GM19025 (cell line): ENCODE measurements at regions not wholly inside any gene's neighbourhood (a gene's known extent, or its start where the extent isn't known, plus 50 kb on each side); places are given as distances from the start of the nearest gene placed in this dataset.
"Not testable (repeated sequence)": the region's sequence is repeated elsewhere in the genome, so short reads cannot be mapped to it uniquely, and the experiment has no call there.

ENCODE experiments used
- ATAC-seq: cut with Tn5 transposase; IDR thresholded peaks from one replicate; pipeline ENCODE4 v1.9.1; 2021; ENCODE audit warnings: mild to moderate bottlenecking, low read depth, moderate library complexity; ENCODE audit not compliant: unreplicated experiment

DNA sequence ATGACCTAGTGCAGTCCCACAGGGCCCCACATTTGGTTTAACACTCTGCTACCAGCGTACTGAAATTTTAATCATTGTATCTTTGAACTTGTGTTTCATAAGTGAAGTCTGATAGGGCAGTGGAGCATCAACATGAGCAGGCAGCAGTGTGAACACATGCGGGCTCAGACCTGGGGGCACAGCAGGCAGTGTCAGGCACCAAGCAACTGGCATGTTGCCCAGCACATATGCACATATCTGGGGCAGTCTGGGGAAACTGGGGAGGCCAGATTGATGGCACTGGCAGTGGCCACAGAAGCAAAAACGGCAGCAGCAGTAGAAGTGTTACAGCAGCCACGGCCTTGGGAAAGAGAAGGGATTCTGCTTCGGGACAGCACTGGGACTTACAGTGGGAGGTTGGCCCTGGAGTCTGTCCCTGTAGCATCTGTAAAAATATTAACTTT, 353.9 kb upstream of the KCNMB2 start:
- ATAC-seq, result no peak

DNA sequence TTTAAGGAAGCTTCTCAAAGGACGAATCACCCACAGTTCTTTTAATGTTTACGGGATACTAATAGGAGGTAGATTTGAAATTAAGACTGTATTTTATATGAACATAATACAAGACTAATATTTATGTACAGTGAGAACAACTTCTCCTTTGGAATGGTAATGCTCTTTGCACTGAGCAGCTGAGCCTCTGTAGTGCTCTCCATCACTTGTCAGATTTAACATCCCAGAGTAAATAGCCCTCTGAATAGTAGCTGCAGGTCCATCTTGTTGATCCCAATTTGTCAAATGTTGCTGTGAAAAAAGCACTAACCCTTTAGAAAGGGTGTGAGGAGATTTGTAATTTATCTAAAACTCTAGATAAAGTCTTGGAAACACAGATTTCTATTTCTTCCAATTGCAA, 351.4 kb upstream of the KCNMB2 start:
- no peak for ATAC-seq

DNA sequence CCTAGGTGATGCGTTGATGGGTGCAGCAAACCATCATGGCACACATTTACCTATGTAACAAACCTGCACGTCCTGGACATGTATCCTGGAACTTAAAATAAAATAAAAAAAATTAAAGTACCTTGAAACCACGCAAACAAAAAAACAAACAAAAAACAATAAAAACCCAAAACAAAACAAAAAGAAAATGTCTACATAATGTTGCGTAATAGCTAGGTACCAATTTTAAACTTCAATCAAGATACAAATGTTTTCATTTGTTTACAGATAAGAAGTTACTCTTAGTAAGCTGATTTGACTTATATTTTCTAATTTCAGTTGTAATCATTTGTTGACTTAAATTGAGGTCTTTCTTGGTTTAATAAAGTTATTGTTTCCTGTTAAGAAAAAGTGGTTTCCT, 349.6 kb upstream of the KCNMB2 start:
- no peak for ATAC-seq

DNA sequence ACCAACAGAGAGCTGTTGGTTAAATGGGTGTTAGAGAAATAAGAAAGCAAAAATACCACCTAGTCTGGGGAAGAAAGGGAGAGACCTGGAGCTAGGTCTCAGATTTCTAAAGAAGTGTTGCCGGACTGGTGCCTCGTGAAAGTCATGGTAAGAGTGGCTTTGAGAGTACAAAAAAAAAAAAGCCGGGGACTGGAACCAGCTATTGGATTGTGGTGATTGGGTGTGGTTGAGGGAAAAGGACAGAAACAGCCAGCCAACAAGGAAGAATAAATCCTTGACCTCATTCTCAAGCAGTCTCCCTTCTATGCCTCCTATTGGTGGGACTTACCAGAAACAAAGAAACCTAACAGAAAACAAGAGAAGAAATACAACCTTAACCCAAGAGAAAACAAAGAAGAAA, 346.4 kb upstream of the KCNMB2 start:
- ATAC-seq, result no peak

DNA sequence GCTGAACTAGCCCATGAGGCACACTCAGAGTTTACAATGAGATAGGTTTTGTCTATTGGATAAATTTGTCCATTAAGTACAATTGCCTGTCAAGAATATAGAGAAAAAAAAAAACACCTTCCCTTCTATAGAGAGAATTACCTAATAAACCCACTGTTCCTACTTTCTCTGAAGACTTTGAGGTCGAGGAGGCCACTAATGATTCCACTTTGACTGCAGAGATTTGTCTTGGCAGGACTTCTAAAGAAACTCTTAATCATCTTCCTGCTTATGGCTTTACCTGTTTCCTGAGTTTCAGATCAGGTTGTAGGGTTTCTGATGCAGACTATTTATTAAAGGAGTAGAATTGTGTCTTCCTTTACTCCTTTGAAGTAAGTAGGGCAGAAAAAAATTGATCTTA, 342.4 kb upstream of the KCNMB2 start:
- ATAC-seq, result no peak

DNA sequence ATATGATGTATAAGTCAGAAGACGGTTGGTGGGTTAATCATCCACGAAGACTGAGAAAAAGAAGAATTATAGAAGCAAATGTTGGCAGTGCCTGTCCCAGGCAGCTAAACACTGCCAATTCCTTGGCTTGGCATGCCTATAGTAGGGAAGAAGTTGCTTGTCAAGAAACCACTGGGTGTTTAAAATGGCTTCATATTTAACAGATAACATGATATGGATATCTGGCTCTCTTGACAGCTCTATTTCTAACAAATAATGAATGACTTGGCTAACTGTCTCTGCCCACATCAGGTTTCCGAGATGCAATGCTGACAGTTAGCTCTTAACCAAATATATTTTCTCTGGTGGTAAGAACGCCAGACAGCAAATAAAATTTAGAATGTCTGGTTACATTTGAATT, 341.7 kb upstream of the KCNMB2 start:
- ATAC-seq, result no peak

DNA sequence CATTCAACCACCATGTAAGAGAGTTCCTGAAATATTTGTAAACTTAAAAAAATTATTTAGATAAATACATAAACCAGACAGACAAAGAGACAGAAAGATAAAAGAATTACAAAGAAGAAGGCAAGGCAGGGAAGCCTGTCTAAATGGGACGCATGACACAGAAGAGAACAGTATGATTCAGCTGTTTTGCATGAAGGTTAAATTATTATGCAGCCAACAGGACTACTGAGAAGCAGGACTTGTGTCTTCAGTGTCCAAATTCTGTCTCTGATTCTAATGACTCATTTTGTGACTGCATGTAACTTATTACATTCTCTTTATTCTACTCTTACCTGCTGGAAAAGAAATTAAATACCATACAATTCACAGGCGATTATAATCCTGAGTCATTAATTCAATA, 340.4 kb upstream of the KCNMB2 start:
- ATAC-seq, result peak; percentile 73

DNA sequence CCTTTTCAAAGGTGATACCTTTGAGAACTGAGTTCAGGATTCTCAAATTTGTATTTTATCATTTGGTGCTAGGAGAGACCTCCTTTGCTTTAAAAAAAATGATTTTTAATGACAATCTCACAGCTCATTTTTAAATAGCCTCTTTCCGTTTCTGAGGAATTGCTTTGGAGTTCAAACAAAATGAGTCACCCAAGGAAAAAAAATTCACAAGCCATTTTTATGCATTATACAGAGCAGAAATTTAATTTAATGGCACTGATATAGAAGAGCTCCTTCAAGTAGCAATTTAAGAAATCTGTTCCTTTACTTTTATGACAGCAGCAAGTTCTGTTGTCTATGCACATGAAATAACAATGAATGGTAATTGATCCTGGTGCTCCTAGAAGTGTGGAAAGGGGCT, 337.9 kb upstream of the KCNMB2 start:
- ATAC-seq, result no peak

DNA sequence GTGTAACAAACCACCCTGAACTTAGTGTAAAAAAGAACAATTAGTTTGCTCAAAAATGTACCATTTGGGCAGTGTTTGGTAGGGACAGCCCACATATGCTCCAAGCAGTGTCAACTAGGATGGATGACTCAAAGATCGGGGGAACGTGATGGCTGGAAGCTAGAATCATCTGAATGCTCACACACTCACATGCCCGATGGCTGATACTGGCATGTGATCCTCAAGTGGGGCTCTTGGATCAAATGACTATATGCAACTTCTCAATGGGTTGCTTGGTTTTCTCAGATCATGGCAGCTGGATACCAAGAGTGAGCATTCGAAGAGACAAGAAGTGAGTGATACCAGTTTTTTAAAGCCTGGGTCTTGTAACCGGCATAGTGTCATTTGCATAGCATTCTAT, 335.9 kb upstream of the KCNMB2 start:
- ATAC-seq, result no peak

DNA sequence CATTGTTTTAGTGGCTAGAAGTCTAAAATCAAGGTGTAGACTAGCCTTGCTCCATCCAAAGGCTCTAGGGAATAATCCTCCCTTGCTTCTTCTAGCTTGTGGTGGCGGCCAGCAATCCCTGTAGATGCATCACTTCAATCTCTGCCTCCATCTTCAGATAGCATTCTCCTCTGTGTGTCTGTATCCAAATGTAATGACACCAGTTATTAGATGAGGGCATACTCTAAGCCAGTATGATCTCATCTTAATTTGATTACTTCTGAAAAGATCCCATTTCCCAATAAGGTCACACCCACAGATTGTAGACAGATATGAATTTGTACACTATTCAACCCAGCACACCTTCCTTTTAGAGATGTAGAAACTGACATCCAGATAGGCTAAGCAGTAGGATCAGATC, 334.5 kb upstream of the KCNMB2 start:
- ATAC-seq, result no peak

DNA sequence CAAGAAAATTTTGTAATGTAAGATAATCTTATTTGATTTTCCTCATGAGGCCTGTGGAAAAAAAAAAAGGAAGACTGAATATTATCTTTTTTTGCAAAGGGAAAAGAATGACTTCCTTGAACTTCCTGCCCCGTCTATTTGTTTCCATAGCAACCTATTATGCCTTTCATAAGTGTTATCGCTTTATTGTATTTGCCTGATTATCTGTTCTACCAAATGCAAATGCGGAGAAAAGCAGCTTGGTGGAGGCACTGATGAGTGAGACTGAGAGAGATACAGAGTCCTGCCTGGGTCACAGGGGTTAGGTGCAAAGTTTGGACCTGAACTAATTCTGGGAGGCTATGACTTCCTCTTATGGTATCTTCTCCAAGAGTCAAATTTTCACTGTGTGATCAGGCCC, 334.0 kb upstream of the KCNMB2 start:
- ATAC-seq, result no peak

DNA sequence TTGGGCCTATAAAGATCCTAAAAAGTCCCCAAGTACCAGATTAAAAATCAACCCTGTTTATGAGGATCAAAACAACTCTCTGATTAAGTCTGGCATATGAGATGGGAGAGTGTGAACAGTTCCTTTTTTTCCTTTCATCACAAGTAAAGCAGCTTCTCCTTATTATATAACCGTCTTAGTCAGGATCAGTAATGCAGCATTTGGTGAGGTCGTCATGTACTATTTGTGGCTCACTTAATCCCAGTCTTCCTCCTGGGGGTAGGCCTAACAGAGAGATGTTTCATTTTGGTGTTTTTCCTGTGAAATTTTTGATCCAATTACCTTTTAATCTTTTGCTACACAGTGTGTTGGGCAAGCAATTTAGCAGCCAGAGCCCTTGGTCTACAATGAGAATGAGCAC, 333.1 kb upstream of the KCNMB2 start:
- no peak for ATAC-seq

DNA sequence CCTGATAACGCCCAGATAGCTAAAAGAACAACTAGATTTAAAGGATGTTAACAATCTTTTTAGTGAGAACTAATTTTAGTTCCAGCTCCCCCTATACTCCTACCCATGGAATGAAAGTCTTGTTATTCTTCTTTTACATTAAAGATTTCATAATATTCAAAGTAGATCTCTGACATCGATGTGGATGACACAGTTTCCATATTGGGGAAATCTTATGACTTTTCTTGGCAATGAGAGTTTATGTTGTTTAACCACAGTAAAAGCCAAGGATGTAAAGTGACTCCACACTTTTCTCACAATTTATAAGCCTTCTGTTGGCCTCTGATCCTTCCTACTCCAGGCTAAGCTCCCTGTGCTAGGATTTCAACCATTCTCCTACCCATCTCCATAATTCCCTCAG, 332.6 kb upstream of the KCNMB2 start:
- no peak for ATAC-seq

DNA sequence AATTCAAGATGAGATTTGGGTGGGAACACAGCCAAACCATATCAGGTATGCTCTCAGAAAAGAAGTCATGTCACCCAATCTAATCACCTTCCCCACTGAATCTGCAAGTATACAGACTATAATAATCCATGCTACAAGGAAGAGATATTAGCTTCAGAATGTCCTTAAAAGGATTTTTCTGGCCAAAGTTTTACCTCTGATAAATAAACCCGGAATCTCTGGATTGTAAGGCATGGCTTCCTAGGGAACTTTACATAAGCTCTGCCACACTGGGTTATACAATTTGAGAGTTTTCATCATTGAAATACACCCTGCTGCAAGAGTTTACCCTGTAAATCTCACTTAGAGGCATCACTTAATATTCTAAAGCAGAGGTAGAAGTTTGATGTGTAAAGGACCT, 330.5 kb upstream of the KCNMB2 start:
- no peak for ATAC-seq

DNA sequence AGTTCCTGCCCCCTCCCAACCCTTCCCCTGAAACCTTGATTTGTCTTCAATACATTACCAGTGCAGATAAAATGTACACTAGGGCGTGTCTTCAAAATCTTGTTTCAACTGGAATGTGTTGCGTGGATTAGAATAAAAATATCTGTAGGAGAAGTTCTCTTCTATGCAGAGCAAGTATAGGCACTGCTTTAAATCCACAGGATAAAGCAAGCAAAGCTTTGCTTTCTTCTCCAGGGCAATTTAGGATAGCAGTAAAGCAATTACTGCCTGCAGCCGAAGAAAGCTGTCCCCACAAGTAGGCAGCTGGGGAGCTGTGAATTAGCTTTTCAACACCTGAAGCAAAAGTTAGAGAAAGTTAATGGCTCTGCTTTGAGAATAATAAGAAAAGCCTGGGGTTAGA, 329.7 kb upstream of the KCNMB2 start:
- ATAC-seq, result no peak

DNA sequence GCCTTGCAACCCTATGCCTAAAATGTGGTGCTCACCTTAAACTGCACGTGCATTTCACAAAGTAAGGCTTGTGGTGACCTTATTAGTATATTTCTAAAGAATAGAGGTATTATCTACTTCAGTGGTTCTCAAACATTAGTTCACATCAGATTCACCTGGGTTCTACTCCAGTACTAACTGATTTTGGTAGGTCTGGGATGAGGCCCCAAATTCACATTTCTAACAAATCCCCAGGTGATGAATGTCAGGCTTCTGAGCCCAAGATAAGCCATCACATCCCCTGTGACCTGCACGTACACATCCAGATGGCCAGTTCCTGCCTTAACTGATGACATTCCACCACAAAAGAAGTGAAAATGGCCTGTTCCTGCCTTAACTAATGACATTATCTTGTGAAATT, 329.1 kb upstream of the KCNMB2 start:
- ATAC-seq, result not testable (repeated sequence)

DNA sequence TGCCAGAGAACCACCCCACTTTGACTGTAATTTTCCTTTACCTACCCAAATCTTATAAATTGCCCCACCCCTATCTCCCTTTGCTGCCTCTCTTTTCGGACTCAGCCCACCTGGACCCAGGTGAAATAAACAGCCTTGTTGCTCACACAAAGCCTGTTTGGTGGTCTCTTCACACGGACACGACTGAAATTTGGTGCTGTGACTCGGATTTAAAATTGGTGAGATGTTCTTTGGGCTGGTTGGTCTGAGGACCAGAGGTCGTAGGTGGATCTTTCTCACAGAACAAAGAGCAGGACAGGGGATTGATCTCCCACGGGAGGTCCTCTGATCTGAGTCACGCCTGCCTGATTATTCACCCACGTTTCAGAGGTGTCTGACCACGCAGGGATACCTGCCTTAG, 328.6 kb upstream of the KCNMB2 start:
- not testable (repeated sequence) for ATAC-seq

DNA sequence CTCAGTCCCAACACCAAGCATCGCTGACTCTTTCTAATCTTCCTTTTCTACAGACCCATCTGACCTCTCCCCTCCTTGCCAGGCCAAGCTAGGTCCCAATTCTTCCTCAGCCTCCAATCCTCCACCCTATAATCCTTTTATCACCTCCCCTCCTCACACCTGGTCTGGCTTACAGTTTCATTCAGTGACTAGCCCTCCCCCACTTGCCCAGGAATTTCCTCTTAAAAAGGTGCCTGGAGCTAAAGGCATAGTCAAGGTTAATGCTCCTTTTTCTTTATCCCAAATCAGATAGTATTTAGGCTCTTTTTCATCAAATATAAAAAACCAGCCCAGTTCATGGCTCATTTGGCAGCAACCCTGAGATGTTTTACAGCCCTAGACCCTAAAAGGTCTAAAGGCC, 327.1 kb upstream of the KCNMB2 start:
- not testable (repeated sequence) for ATAC-seq

DNA sequence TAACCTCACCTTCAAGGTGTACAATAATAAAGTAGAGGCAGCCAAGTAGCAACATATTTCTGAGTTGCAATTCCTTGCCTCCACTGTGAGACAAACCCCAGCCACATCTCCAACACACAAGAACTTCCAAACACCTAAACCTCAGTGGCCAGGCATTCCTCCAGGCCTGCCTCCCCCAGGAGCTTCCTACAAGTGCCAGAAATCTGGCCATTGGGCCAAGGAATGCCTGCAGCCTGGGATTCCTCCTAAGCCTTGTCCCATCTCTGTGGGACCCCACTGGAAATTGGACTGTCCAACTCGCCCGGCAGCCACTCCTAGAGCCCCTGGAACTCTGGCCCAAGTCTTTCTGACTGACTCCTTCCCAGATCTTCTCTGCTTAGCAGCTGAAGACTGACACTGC, 326.6 kb upstream of the KCNMB2 start:
- ATAC-seq, result not testable (repeated sequence)

DNA sequence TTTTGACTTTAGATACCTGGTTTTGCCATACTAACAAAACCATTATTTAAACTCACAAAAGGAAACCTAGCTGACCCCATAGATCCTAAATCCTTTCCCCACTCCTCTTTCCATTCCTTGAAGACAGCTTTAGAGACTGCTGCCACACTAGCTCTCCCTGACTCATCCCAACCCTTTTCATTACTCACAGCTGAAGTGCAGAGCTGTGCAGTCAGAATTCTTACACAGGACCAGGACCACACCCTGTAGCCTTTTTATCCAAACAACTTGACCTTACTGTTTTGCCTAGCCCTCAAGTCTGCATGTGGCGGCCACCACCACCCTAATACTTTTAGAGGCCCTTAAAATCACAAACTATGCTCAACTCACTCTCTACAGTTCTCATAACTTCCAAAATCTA, 325.1 kb upstream of the KCNMB2 start:
- ATAC-seq, result not testable (repeated sequence)

DNA sequence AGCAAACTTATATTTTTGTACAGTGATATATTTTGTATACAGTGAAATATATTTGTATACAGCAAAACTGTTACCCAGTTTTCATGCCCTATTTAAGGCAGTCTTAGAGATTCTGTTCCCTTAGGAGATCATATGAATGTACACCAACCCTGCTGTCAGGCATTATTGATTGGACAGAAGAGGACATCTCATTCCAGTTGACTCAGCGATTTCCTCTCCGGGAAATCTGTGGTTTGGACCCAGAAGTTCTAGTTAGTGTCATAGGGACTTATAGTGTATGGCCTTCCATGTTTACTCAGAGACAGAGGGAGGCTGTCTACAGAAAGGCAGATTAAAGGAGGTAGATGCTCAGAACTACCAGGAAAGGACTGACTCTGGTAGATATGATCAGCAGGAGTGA, 318.8 kb upstream of the KCNMB2 start:
- ATAC-seq, result no peak

DNA sequence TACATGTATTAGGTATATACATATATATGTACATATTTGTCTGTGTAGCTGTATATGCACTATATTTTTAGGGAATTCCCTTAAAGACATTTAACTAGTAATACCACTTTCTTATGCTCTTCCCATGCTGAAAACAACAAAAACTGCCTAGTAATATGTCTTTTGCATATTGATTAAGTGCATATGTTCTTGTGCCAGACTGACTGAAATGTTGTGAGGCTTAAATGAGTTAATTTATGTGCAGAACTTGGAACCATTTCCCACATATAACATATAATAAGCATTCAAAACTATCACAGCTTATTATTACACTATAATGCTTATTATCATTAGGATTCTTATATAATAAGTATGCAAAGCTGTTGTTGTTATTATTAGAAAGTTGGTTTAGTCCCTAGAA, 318.0 kb upstream of the KCNMB2 start:
- no peak for ATAC-seq

DNA sequence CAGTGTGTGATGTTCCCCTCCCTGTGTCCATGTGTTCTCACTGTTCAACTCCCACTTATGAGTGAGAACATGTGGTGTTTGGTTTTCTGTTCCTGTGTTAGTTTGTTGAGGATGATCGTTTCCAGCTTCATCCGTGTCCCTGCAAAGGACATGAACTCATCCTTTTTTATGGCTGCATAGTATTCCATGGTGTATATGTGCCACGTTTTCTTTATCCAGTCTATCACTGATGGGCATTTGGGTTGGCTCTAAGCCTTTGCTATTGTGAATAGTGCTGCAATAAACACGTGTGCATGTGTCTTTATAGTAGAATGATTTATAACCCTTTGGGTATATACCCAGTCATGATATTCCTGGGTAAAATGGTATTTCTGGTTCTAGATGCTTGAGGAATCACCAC, 316.6 kb upstream of the KCNMB2 start:
- not testable (repeated sequence) for ATAC-seq

DNA sequence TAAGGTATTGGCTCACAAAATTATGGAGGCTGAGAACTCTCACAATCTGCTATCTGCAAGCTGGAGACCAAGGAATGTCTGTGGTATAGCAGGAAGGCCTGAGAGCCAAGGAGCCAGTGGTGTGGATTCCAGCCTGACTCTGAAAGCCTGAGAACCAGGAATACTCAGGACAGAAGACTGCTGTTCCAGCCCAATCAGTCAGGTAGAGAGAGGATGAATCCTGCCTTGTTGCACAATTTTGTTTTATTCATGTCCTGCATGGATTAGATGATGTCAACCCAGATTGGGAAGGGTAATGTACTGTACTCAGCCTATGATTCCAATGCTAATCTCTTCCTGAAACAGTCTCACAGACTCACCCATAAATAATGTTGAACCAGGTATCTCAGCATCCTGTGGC, 312.4 kb upstream of the KCNMB2 start:
- ATAC-seq, result no peak
